NCI-H1436 (cell line): ENCODE measurements at regions not wholly inside any gene's neighbourhood (a gene's known extent, or its start where the extent isn't known, plus 50 kb on each side); places are given as distances from the start of the nearest gene placed in this dataset.
"Not testable (repeated sequence)": the region's sequence is repeated elsewhere in the genome, so short reads cannot be mapped to it uniquely, and the experiment has no call there.

Source experiments
- DNase-seq: peaks from one replicate; lab custom pipeline; 2025; lab: John Stamatoyannopoulos, UW

DNA sequence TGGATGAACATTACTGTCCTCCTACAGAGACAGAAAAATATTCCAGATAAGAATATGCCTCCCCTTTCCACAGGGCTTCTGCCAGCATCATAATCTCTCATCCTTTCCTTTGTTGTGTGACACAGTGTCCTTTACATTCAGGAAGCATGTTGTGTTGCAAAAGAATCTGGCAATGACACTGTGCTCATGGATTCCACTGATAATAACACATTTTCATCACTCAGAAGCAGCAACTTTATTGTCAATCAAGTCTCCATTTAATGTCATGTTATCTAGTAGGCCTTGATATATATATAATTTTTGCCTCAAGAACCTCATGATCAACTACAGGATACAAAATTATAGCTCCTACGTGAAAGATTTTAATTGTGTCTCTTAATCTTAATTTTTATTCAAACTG is 833.9 kb downstream of the FSTL5 start:
- no peak for DNase-seq

DNA sequence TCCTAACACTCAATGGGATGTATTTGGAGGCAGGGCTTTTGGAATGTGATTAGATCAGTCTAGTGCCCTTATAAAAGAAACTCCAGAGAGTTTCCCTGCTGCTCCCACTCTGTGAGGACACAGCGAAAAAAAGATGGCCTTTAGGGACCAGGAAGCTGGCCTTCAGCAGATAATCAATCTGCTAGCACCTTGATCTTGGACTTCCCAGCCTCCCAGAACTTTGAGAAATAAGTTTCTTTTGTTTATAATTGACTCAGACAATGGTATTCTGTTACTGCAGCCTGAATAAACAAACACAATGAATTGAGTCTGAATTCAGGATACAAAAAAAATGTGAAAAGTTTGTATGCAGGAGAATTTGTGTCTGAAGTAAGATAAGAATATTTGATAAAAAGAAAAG is 842.1 kb downstream of the FSTL5 start:
- DNase-seq, result no peak

DNA sequence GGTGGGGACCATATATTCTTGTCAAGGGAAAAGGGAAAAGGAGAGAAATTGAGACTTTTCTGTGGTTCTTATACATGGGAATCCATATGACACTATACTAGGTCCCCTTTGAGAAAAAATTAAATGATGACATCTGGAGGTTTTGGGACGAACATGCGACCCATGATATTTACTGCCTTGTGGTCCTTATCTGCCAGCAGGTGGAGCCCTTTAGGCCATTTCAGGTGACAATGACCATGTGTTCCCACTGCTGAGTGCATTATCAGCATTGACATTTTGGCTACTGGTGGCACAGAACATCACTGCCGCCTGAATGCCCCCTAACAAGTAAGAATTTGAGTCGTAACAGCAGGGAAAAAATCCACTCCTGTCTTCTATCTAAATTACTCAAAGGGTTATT is 843.4 kb downstream of the FSTL5 start:
- peak; percentile 18 for DNase-seq

DNA sequence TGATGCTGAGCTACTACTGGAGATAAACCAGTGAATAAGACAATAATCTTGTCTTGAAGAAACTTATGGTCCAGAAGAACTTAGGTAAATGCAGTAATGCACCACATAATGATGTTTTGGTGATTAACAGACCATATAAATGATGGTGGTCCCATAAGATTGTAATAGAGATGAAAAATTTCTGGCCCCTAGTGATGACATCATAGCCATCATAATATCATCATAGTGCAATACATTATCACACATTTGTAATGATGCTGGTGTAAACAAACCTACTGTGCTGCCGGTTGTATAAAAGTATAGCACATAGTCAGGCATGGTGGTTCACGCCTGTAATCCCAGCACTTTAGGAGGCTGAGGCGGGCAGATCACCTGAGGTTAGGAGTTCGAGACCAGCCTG is 846.8 kb downstream of the FSTL5 start:
- no peak for DNase-seq

DNA sequence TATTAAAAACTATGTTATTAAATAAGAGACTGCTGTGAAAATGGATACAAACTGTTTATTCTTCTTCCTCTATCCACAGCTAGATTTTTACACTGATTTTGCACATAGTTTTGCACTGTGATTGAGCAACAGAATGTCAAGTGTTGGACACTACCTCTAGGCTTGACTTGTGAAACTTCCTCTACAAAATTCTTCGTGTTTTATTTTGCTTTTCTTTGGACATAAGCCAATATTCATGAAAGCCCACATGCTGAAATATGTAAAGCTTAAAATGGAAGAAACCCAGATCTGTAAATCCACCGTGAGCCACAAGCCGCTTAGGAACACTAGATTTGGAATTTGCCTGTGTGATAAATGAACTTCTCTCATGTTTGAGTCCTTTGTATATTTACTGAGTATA is 849.4 kb downstream of the FSTL5 start:
- no peak for DNase-seq

DNA sequence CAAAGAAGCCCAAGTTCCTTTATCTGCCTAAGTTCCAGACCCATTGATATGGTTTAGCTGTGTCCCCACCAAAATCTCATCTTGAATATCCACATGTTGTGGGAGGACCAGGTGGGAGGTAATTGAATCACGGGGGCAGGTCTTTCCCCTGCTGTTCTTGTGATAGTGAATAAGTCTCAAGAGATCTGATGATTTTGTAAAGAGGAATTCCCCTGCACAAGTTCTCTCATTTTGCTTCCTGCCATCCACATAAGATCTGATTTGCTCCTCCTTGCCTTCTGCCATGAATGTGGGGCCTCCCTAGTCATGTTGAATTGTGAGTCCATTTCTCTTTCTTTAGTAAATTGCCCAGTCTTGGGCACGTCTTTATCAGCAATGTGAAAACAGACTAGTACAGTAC is 860.2 kb downstream of the FSTL5 start:
- DNase-seq, result no peak

DNA sequence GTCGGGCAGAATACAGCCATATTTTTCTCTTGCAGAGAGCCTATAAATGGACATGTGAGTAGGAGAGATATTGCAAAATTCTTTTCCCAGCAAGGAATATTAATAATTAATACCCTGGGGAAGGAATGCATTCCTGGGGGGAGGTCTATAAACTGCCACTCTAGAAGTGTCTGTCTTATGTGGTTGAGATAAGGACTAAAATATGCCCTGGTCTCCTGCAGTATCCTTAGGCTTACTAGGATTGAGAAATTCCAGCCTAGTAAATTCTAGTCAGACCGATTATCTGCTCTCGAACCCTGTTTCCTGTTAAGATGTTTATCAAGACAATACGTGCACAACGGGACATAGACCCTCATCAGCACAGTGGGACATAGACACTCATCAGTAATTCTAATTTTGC is 872.6 kb downstream of the FSTL5 start:
- DNase-seq, result no peak

DNA sequence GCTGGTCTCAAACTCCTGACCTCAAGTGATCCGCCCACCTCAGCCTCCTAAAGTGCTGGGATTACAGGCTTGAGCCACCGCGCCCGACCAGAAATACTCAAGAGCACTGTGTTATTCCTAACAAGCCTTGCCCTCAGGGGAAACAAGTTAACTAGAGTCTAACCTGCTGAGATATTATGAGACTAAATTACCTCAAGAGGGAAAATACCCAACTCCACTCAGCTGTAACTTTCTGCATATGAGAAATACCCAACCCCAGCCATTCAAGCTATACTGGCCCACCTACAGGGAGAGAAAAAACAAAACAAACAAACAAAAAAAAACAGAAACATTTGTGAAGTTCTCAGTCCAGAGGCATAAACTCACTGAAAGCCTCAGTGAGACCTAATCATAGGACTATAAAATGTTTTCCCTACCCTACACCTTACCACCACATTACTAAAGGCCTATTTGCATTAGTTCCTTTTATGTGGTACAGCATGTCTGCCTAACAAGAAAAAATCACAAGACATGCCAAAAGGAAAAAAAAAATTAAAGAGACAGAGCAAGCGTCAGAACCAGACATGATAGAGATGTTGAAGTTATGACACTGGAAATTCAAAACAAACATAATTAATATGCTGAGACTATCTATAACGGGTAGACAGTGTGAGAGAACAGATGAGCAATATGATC is 876.0 kb downstream of the FSTL5 start:
- DNase-seq, result no peak

DNA sequence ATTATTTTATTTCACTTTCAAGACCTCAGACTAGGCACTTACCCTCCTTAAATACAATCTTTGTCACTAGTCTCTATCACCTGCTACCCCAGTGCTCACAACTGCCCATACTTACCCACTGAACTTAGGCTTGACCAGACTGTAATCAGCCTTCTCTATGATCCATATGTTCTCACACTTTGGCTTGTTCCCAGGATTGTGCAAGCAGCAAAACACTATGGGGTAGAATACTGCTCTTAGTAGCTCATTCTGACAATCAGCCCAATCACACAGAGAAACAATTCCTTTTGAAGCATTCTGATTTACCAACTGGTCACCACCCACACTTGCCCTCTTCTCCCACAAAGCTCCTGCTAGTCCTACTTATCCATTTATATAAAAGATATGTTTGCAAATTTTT is 878.3 kb downstream of the FSTL5 start:
- DNase-seq, result no peak

DNA sequence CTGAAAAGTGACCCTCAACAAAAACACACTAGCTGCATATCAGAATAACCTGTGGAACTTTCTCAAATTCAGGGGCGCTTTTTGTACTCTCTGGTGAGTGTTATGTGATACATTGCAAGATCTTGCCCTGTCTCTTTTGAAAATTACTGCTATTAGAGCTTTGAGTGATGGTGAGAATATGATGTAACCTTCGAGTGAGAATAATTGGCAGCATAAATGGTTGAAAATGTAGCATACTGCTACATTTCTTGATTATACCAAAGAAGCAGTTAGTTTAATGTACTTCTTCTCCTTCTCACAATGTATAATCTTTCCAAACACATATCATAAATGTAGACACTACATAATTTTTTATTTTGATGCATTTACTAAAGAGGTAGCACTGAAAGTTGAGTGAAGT is 882.9 kb downstream of the FSTL5 start:
- no peak for DNase-seq

DNA sequence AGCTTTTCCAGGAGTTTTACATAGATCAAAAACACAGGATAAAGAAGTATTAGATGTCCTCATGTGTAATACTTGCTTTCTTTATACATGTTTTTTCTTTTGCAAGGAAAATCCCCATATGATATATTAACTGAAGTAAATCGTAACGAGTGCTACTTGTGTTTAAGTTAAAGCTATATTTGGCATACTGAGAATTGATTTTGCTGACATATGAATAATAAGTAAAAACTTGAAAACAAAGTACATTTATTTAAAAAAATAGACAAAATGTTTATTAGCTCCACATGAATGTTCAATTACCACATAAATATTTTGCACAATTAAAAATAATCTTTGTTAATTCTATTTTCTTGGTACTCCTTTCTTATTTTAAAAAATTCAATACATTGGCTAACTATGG is 884.7 kb downstream of the FSTL5 start:
- DNase-seq, result no peak

DNA sequence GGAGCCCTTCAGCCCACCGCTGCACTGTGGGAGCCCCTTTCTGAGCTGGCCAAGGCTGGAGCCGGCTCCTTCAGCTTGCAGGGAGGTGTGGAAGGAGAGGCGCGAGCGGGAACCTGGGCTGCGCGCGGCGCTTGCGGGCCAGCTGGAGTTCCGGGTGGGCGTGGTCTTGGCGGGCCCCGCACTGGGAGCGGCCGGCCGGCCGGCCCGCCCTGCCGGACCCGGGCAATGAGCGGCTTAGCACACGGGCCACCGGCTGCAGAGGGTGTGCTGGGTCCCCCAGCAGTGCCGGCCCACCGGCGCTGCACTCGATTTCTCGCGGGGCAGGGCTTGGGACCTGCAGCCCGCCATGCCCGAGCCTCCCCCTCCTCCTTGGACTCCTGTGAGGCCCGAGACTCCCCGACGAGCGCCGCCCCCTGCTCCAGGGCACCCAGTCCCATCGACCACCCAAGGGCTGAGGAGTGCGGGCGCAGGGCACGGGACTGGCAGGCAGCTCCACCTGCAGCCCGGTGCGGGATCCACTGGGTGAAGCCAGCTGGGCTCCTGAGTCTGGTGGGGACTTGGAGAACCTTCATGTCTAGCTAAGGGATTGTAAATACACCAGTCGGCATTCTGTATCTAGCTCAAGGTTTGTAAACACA is 886.5 kb downstream of the FSTL5 start:
- not testable (repeated sequence) for DNase-seq

DNA sequence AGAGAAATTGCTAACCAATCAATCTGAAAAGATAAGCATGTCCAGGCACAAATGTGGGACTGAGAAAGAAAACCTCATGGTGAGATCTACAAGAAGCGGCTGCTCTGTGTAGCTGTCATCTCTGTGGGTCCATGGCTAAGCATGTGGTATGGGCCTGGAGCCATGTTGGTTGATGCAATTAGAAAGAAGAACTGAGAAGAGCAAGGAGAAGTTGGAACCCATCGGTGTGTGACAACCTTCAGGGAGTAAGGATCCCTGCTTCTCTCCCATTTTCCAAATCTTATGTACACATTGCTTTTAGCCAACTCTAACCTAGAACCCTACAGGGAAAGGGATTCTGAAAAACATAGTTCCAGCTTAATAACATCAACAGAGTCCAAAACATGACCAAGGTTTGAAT is 890.2 kb downstream of the FSTL5 start:
- no peak for DNase-seq

DNA sequence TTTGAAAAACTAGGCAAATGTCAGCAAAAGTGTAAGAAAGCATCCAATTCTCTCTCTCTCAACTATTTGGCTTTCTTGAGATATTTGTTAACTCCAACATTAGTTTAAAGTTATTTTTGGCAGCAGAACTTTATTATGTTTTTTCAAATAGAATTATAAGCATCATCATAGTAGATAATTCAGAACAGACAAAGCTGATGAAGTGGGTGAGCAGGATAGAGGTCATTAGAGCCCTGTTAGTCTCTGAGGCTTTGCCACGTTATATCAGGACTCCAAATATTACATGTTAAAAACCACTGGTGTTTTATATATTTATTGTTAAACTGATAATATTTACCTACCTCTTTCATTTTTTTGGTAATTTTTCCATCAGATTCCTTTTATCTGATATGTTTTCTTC is 903.0 kb downstream of the FSTL5 start:
- DNase-seq, result no peak

DNA sequence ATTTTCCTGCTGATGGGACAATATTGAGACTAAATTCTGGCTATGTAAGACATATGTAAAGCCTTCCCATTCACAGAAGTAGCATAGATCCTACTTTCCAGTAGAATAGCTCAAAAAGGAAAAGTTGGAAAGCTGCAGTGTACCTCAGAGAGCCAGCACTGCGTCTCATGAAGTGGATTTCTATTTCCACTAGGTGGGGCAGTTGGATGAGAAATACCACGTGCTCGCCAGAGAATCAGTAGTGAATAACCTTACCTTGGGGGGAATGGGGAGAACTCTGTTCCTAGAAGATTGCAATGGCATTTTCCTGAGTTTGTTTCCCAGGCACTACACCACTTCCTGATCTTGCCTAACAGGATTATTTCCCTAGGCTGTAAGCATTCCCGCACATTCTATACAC is 907.1 kb downstream of the FSTL5 start:
- no peak for DNase-seq

DNA sequence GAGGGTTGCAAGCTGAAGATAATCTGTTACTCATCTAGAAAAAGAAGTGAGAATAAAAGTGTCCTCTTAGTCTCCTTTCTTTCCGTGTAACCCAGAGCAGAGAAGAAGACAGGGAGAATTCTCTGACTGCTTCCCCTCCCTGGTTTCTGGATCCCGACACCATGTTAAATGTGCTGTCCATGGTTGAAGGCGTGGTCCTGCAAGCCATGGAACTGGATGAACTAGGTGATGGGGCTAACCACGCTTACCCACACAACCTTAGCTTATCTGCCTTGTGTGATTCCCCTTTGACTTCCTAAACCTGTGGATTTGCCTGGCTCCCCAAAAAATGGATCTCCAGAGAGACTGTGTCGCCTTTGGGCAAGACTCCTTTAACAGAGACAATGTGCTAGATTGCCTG is 907.6 kb downstream of the FSTL5 start:
- no peak for DNase-seq

DNA sequence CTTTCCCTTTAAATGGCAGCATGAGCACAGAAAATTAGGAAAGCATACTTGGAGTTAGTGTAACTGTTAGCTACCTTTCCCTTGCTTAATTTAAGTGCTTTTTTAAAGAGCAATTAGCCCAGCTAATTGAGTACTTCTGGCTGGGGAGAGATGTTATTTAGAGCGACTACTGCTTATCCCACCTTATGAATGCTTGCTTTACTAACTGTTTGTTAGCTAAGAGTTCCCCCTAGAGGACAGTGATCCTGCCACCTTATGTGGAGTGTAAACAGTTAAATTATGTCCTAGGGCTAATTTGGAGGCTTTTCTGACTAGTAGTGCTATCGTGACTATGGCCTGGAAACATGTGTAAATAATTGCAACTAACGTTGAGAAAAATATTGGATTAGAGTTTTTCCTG is 909.4 kb downstream of the FSTL5 start:
- no peak for DNase-seq

DNA sequence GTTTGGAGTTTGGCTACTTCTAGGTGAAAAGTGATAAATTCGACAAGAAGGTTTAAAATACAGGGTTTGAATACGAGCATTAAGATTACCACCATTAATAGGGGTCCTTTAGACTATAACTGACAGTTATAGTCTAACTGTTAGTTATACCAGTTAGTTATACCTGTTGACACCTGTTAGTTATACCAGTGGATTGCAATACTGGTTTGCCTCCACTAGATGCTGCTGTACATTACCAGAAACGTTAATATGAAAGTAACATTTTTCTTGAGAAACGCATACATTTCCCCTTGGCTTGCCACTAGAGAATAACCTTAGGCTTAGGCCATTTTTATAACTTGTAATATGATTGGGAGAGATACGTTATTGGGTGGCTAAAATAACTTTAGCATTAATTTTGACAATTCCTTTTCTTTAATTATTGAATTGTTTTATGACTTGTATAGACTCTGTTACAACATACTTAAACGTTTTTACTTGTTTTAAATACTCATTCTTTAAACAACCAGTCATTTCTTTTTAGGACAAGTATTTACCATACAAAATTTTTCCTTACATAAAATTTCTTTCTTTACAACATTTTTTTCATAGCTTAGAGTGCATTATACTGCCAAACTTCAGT is 911.2 kb downstream of the FSTL5 start:
- peak; percentile 2 for DNase-seq

DNA sequence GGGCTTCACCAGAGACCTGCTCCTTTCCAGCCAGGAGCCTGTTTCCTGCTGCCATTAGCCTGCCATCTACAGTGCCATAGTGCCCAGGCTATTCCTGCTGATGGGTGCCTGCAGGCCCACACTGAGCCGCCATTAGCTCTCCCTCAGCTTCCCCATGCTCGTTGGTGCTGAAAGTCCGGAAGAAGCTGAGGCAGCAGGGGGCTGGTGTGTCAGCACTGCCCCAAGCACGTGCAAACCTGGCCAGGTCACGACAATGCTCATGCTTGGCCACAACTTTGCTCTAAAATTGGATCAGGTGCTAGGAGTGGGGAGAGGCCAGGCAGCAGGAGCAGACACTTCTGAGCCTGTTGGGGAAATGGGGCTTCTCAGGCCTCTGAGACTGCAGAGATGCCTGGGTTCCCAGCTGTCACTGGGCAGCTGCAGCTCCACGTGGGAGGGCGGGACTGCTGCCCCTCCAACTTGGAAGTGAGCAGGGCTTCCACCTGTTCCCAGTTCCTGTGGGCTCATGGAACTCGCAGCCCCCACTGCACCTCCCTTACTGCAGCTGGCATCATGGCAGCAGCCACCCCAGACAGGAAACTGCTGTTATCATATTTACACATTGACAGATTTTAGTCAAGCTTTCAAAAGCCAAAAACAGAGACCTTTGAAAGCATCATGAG is 913.9 kb downstream of the FSTL5 start:
- DNase-seq, result no peak

DNA sequence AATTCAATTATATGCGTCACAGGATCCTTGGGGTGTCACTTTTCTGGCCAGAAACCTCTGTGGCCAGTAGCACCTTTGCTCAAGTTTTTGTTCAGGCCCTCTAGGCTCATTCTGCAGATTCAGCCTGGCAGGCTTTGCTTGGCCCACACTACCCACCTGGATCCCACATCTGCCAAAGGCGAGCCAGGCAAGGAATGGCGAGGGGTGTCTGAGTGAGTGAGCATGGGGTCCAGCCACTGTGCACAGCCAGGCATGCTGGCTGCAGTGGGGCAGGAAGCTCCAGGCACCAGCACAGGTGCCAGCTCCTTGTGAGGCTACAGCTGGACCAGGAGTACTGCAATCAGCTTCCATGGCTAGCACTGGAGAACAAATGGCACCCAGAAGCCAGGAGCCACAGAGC is 914.9 kb downstream of the FSTL5 start:
- no peak for DNase-seq

DNA sequence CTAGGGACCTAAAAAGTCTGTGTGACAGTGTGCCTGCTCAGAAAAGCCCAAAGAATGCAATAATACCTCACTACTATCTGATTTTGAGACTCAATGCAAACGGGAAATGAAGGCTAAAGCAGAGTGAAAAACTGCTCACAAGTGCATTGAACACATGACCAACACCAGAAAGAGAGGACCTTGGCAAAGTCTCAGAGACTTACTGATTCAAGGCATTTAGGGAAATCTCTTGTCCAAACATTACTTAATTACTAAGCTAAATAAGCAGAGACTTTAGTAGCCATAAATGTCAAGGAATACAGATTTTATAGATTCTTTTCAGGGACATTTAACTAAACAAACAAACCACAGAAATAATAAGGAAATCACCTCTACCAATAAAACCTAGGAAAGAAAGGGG is 916.0 kb downstream of the FSTL5 start:
- no peak for DNase-seq

DNA sequence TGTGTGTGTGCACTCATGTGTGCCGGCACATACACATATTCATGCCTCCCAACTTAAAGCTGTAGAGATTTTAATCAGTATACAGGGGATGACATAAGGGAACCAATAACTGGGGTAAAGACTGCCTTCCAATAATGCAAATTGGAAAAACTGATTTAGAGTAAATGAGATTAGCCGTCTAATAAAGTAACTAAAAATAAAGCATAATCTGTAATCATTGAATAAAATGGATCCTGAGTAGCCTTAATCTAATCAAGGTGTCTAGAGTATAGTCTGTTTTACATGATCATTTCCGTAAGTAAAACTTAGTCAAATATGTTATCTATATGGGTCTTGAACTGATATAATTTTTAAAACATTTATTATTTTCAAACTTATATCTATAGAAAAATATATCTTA is 925.8 kb downstream of the FSTL5 start:
- DNase-seq, result no peak

DNA sequence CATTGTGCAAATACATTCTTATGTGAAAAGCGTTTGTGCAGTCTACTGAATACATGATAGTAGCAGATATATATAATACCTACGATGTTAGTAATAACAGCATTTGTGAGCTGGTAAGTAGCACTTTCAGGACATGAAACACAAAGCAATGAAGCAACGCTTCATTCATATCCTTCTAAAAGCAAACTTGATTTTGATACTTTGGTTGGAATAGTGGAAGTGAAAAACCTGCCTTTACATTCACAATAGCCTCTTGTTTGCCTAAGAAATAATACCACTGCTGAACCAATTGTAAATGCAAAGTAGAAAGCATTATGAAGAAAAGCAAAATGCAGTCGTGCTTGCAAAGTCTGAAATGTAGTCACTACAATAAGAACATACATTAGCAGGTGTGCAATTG is 926.3 kb downstream of the FSTL5 start:
- DNase-seq, result no peak
